HepG2 (cell line): ENCODE measurements at regions not wholly inside any gene's neighbourhood (a gene's known extent, or its start where the extent isn't known, plus 50 kb on each side); places are given as distances from the start of the nearest gene placed in this dataset.

ENCODE experiments used
- ATAC-seq: fragments of 200-7000 bp; cut with Tn5 transposase; 3 replicates; pipeline ENCODE4 v1.9.1; 2020; ENCODE audit warnings: mild to moderate bottlenecking, moderate library complexity
- BruUV-seq: library from RNA; stranded (reverse); fragments of 400-500 nt; replicated peaks from 2 replicates; lab custom pipeline; 2021; lab: Mats Ljungman, UMichigan
- CTCF ChIA-PET: fragments of 300-600 bp; formaldehyde crosslinking; extraction: SDS; loops from one replicate; lab custom pipeline; 2021; ENCODE audit warnings: low total read pairs, inconsistent platforms, low intra/inter-chr PET ratio; lab: Yijun Ruan, JAX
- POLR2A ChIA-PET: fragments of 350-600 bp; sonication (Branson Sonifier 250); formaldehyde crosslinking; loops from one replicate; lab custom pipeline; 2020; ENCODE audit warnings: antibody characterized with exemption, inconsistent platforms; lab: Yijun Ruan, JAX
- DNase-seq: peaks from one replicate; pipeline ENCODE4 v3.0.0-alpha.2; 2015; ENCODE audit warnings: low spot score
- FAIRE-seq: peaks from 3 replicates; lab custom pipeline; 2011; peaks lifted over from hg19 to GRCh38; lab: Jason Lieb, UNC
- H2AFZ ChIP-seq: one replicate; pipeline ENCODE4 v1.6.1; 2011; ENCODE audit warnings: low read length, inconsistent platforms
- H3K27ac ChIP-seq: fragments of 300-600 bp; 3 replicates; pipeline ENCODE4 v1.8.0; 2011; ENCODE audit warnings: mixed run types, mild to moderate bottlenecking, mixed read lengths, low read length, inconsistent platforms; ENCODE audit not compliant: insufficient read depth; ENCODE audit errors: extremely low read length
- H3K27me3 ChIP-seq, 2 experiments: fragments of 200-600 bp in 1 of 2; 2 replicates in 1 of 2; 3 replicates in 1 of 2; pipeline versions ENCODE4 v1.6.0 to v1.8.0; 2011; ENCODE audit warnings: low read length in 2 of 2, mild to moderate bottlenecking in 2 of 2, moderate library complexity in 2 of 2, inconsistent platforms in 1 of 2; ENCODE audit not compliant: insufficient read depth in 2 of 2, control insufficient read depth in 1 of 2
- H3K36me3 ChIP-seq, 2 experiments: fragments of 200-600 bp in 1 of 2; replicated peaks in 1 of 2; 2 replicates in 1 of 2; 3 replicates in 1 of 2; pipeline versions ENCODE4 v1.5.1 to v1.8.0; 2011; ENCODE audit warnings: low read length in 2 of 2, inconsistent platforms in 1 of 2; ENCODE audit not compliant: insufficient read depth in 2 of 2, control insufficient read depth in 1 of 2
- H3K4me1 ChIP-seq: 2 replicates; pipeline ENCODE4 v1.5.1; 2012; ENCODE audit warnings: low read length, inconsistent platforms; ENCODE audit not compliant: insufficient read depth
- H3K4me2 ChIP-seq: 2 replicates; pipeline ENCODE4 v1.6.0; 2011; ENCODE audit warnings: low read depth, low read length, inconsistent platforms
- H3K4me3 ChIP-seq, 3 experiments: fragments of 200-600 bp in 1 of 3; sonication (generic), shearing (Covaris generic) in 1 of 3; replicated peaks in 1 of 3; 2 replicates each; pipeline ENCODE4 v1.5.1; 2011 to 2016; ENCODE audit warnings: low read length in 3 of 3, inconsistent platforms in 2 of 3, low read depth in 2 of 3, mild to moderate bottlenecking in 2 of 3, control low read depth in 1 of 3, mixed read lengths in 1 of 3; ENCODE audit not compliant: insufficient read depth in 1 of 3
- H3K79me2 ChIP-seq: one replicate; pipeline ENCODE4 v1.6.1; 2011; ENCODE audit warnings: low read length, inconsistent platforms; ENCODE audit not compliant: insufficient read depth
- H3K9ac ChIP-seq: 2 replicates; pipeline ENCODE4 v1.6.0; 2011; ENCODE audit warnings: mild to moderate bottlenecking, low read depth, low read length, inconsistent platforms; ENCODE audit not compliant: insufficient read depth
- H3K9me3 ChIP-seq: 2 replicates; pipeline ENCODE4 v1.5.1; 2012; ENCODE audit warnings: mild to moderate bottlenecking, low read length
- H4K20me1 ChIP-seq: 2 replicates; pipeline ENCODE4 v1.6.0; 2011; ENCODE audit warnings: inconsistent platforms, mild to moderate bottlenecking, low read length, moderate library complexity; ENCODE audit not compliant: insufficient read depth
- KLF6 ChIP-seq: IDR thresholded peaks from 2 replicates; pipeline ENCODE4 v1.8.0; 2016; ENCODE audit warnings: missing biosample characterization, missing genetic modification reagents
- LCORL ChIP-seq, 2 experiments: fragments of 450-650 bp in 1 of 2; sonication (generic) in 1 of 2; formaldehyde crosslinking in 1 of 2; IDR thresholded peaks; 2 replicates each; pipeline versions ENCODE4 v1.5.0 to v1.6.1; 2017 to 2020; ENCODE audit warnings: antibody characterized with exemption in 1 of 2, missing genetic modification reagents in 1 of 2
- SMAD1 ChIP-seq: sonication (generic); formaldehyde crosslinking; IDR thresholded peaks from 2 replicates; pipeline ENCODE4 v1.4.0; 2020; ENCODE audit warnings: missing genetic modification reagents, low read depth, mild to moderate bottlenecking, borderline replicate concordance
- TBL1XR1 ChIP-seq: fragments of 150-350 bp; IDR thresholded peaks from 2 replicates; pipeline ENCODE4 v1.6.1; 2014; ENCODE audit warnings: borderline replicate concordance, low read length; ENCODE audit not compliant: partially characterized antibody
- ZNF138 ChIP-seq: sonication (generic); formaldehyde crosslinking; IDR thresholded peaks from 2 replicates; pipeline ENCODE4 v1.5.0; 2020; ENCODE audit warnings: mild to moderate bottlenecking, low read depth, missing genetic modification reagents
- ZNF143 ChIP-seq: sonication (generic); formaldehyde crosslinking; IDR thresholded peaks from 2 replicates; pipeline ENCODE4 v1.4.0; 2020; ENCODE audit warnings: missing genetic modification reagents
- ZNF558 ChIP-seq: sonication (generic); formaldehyde crosslinking; IDR thresholded peaks from 2 replicates; pipeline ENCODE4 v1.9.0; 2022; ENCODE audit warnings: mild to moderate bottlenecking, missing genetic modification reagents, borderline replicate concordance
- ZNF577 ChIP-seq: sonication (generic); formaldehyde crosslinking; IDR thresholded peaks from 2 replicates; pipeline ENCODE4 v1.4.0; 2020; ENCODE audit warnings: mild to moderate bottlenecking, low read depth, missing genetic modification reagents, borderline replicate concordance
- ZNF75D ChIP-seq: sonication (generic); formaldehyde crosslinking; IDR thresholded peaks from 2 replicates; pipeline ENCODE4 v1.8.1; 2023; ENCODE audit warnings: missing genetic modification reagents, mild to moderate bottlenecking, borderline replicate concordance
- ZSCAN20 ChIP-seq: sonication (generic); formaldehyde crosslinking; IDR thresholded peaks from 2 replicates; pipeline ENCODE4 v1.4.0; 2020; ENCODE audit warnings: missing genetic modification reagents, mild to moderate bottlenecking, borderline replicate concordance
- ZSCAN31 ChIP-seq: sonication (generic); formaldehyde crosslinking; IDR thresholded peaks from 2 replicates; pipeline ENCODE4 v1.5.0; 2020; ENCODE audit warnings: low read depth, mild to moderate bottlenecking, missing genetic modification reagents
- WGBS: methylation state at CpG from one replicate; pipeline ENCODE4 v1.1.6; 2017; ENCODE audit warnings: low lambda C conversion rate; 5-methylcytosine and 5-hydroxymethylcytosine counted together
- in situ Hi-C: cut with HindIII; loops from 2 replicates; pipeline ENCODE4 v1.10.0; 2017; ENCODE audit warnings: low pct_unique_long_range_greater_than_20kb; ENCODE audit not compliant: extremely low pct_ligation_motif_present
- intact Hi-C: fragments of 100-400 bp; cut with micrococcal nuclease; formaldehyde crosslinking; loops from one replicate; pipeline ENCODE4 v1.10.0; 2022; ENCODE audit not compliant: unreplicated experiment
- TF ChIP-seq, protein P1 (sequence below): sonication (generic); formaldehyde crosslinking; conservative IDR thresholded peaks from 2 replicates; pipeline ENCODE4 v1.4.0; 2020; ENCODE audit warnings: missing genetic modification reagents
- TF ChIP-seq, protein P2 (sequence below): sonication (generic); formaldehyde crosslinking; IDR thresholded peaks from 2 replicates; pipeline ENCODE4 v1.5.1; 2020; ENCODE audit warnings: missing genetic modification reagents, mild to moderate bottlenecking, borderline replicate concordance
- TF ChIP-seq, protein P3 (sequence below): IDR thresholded peaks from 2 replicates; pipeline ENCODE4 v1.6.1; 2016; ENCODE audit warnings: low read depth, control low read depth
- TF ChIP-seq, protein P4 (sequence below): IDR thresholded peaks from 2 replicates; pipeline ENCODE4 v1.6.1; 2018; ENCODE audit warnings: missing genetic modification reagents

DNA sequence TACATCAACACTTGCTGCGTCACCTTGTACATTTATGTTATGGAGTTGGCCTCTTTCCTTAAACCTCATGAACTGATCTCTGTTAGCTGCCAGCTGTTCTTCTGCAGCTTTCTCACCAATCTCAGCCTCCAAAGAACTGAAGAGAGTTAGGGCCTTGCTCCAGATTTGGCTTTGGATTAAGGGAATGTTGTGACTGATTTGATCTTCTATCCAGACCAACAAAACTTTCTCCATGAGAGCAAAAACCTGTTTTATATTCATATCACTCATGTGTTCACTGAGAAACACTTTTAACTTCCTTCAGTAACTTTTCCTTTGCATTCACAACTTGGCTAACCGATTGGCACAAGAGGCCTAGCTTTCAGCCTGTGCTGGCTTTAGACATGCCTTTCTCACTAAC lies 1156.0 kb upstream of the CADM2 start (continued):
- TF ChIP-seq ZNF138 (CRISPR knock-in tag) (no peak), ZSCAN31 (CRISPR knock-in tag) (no peak)

DNA sequence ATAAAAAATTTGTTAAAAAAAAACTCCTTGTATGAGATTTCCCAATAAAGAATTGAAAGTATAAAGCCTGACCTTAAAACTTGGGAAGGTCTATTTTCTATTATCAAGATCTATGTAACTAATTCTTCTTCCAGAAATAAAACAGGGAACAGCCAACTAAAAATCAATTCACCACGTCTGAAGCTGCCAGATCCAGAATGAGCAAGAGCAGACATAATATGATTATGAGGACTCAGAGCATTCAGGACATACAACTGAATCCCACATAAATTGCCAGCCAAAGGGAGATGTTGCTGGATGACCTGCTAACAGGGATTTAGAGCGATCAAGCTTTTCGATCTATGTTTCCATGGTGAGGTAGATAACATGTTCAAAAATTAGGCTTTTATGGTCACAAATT lies 1151.3 kb upstream of the CADM2 start:
- no peaks in the 10 kb centered on the region for H3K79me2 ChIP-seq
- TF ChIP-seq, protein P1, sequence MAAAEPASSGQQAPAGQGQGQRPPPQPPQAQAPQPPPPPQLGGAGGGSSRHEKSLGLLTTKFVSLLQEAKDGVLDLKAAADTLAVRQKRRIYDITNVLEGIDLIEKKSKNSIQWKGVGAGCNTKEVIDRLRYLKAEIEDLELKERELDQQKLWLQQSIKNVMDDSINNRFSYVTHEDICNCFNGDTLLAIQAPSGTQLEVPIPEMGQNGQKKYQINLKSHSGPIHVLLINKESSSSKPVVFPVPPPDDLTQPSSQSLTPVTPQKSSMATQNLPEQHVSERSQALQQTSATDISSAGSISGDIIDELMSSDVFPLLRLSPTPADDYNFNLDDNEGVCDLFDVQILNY = no peak
- no peak for TF ChIP-seq TBL1XR1
- TF ChIP-seq ZNF558 = no peak
- TF ChIP-seq, protein P2, sequence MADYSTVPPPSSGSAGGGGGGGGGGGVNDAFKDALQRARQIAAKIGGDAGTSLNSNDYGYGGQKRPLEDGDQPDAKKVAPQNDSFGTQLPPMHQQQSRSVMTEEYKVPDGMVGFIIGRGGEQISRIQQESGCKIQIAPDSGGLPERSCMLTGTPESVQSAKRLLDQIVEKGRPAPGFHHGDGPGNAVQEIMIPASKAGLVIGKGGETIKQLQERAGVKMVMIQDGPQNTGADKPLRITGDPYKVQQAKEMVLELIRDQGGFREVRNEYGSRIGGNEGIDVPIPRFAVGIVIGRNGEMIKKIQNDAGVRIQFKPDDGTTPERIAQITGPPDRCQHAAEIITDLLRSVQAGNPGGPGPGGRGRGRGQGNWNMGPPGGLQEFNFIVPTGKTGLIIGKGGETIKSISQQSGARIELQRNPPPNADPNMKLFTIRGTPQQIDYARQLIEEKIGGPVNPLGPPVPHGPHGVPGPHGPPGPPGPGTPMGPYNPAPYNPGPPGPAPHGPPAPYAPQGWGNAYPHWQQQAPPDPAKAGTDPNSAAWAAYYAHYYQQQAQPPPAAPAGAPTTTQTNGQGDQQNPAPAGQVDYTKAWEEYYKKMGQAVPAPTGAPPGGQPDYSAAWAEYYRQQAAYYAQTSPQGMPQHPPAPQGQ (CRISPR knock-in tag) = no peak
- no peak for TF ChIP-seq KLF6
- no peak for TF ChIP-seq SMAD1
- TF ChIP-seq ZSCAN20 (CRISPR knock-in tag) = no peak
- no peak for TF ChIP-seq ZNF75D (CRISPR knock-in tag)
- TF ChIP-seq ZNF143 (CRISPR knock-in tag) = no peak
- TF ChIP-seq, protein P3, sequence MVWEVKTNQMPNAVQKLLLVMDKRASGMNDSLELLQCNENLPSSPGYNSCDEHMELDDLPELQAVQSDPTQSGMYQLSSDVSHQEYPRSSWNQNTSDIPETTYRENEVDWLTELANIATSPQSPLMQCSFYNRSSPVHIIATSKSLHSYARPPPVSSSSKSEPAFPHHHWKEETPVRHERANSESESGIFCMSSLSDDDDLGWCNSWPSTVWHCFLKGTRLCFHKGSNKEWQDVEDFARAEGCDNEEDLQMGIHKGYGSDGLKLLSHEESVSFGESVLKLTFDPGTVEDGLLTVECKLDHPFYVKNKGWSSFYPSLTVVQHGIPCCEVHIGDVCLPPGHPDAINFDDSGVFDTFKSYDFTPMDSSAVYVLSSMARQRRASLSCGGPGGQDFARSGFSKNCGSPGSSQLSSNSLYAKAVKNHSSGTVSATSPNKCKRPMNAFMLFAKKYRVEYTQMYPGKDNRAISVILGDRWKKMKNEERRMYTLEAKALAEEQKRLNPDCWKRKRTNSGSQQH (CRISPR knock-in tag) = no peak
- TF ChIP-seq, protein P4, sequence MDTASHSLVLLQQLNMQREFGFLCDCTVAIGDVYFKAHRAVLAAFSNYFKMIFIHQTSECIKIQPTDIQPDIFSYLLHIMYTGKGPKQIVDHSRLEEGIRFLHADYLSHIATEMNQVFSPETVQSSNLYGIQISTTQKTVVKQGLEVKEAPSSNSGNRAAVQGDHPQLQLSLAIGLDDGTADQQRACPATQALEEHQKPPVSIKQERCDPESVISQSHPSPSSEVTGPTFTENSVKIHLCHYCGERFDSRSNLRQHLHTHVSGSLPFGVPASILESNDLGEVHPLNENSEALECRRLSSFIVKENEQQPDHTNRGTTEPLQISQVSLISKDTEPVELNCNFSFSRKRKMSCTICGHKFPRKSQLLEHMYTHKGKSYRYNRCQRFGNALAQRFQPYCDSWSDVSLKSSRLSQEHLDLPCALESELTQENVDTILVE (CRISPR knock-in tag) = no peak
- no peak for TF ChIP-seq LCORL (IDR thresholded peaks at IDR 0.05)
- no peak for TF ChIP-seq LCORL (CRISPR knock-in tag; IDR thresholded peaks at IDR 0.05)
- TF ChIP-seq ZNF577 (CRISPR knock-in tag) = no peak
- ChIA-PET CTCF (no interaction called here), POLR2A (no interaction called here)
- no peak overlapping the region for H2AFZ ChIP-seq
- H3K36me3 ChIP-seq = no peaks in the 10 kb centered on the region
- intact Hi-C loops (no loop called here), in situ Hi-C loops (no loop called here)
- H3K9me3 ChIP-seq = no peaks in the 10 kb centered on the region
- ATAC-seq (no peak), FAIRE-seq (no peak), DNase-seq (no peak)
- H4K20me1 ChIP-seq = no peaks in the 10 kb centered on the region
- no TSS peak for BruUV-seq
- H3K9ac ChIP-seq = no peak overlapping the region
- H3K4me1 ChIP-seq = no peaks in the 10 kb centered on the region
- H3K27ac ChIP-seq = no peak overlapping the region
- 12% methylated on average over 3 of the region's 3 CpGs for WGBS
- no peak overlapping the region for H3K4me3 ChIP-seq
- no peaks in the 10 kb centered on the region; a peak in 1 of 5 replicates for H3K27me3 ChIP-seq
- H3K4me2 ChIP-seq = no peak overlapping the region
